Natural killer cell (primary cell): ENCODE measurements at regions not wholly inside any gene's neighbourhood (a gene's known extent, or its start where the extent isn't known, plus 50 kb on each side); places are given as distances from the start of the nearest gene placed in this dataset.

ENCODE experiments used
- ATAC-seq, 3 donors: fragments of 150-1000 bp in 2 of 3; fragments of 200-7000 bp in 1 of 3; cut with Tn5 transposase; 1 replicate in 1 of 3; 2 replicates in 2 of 3; pipeline ENCODE4 v1.10.0; 2021; ENCODE audit warnings: mild to moderate bottlenecking in 2 of 3, moderate library complexity in 2 of 3
- DNase-seq, 2 donors: peaks; one replicate each; pipeline versions ENCODE4 v3.0.0 to v3.0.0-alpha.2; 2013 to 2021; ENCODE audit warnings: mixed read lengths in 1 of 2
- H3K27ac ChIP-seq: one replicate; pipeline ENCODE4 v1.5.1; 2013; ENCODE audit warnings: mild to moderate bottlenecking, low read length
- H3K27me3 ChIP-seq: one replicate; pipeline ENCODE4 v1.6.1; 2013; ENCODE audit warnings: low read length; ENCODE audit not compliant: control insufficient read depth, insufficient read depth
- H3K36me3 ChIP-seq: one replicate; pipeline ENCODE4 v1.6.1; 2013; ENCODE audit warnings: low read length; ENCODE audit not compliant: control insufficient read depth, insufficient read depth
- H3K4me1 ChIP-seq: one replicate; pipeline ENCODE4 v1.6.1; 2013; ENCODE audit warnings: low read length; ENCODE audit not compliant: control insufficient read depth, insufficient read depth
- H3K4me3 ChIP-seq: one replicate; pipeline ENCODE4 v1.5.1; 2013; ENCODE audit warnings: low read length
- H3K9me3 ChIP-seq: one replicate; pipeline ENCODE4 v1.6.1; 2013; ENCODE audit warnings: low read length; ENCODE audit not compliant: control insufficient read depth, insufficient read depth
- H3K27ac Mint-ChIP-seq, 2 donors: one replicate each; pipeline ENCODE4 v1.8.0; 2022; ENCODE audit warnings: mild to moderate bottlenecking in 2 of 2, mixed read lengths in 2 of 2, moderate library complexity in 1 of 2
- H3K27me3 Mint-ChIP-seq, 2 donors: one replicate each; pipeline ENCODE4 v1.8.0; 2022; ENCODE audit warnings: low read depth in 2 of 2, mixed read lengths in 2 of 2
- H3K36me3 Mint-ChIP-seq: one replicate; pipeline ENCODE4 v1.8.0; 2022; ENCODE audit warnings: mixed read lengths
- H3K4me1 Mint-ChIP-seq, 2 donors: one replicate each; pipeline ENCODE4 v1.8.0; 2022; ENCODE audit warnings: mixed read lengths in 2 of 2
- H3K4me3 Mint-ChIP-seq: one replicate; pipeline ENCODE4 v1.8.0; 2022; ENCODE audit warnings: mild to moderate bottlenecking, moderate library complexity, mixed read lengths
- H3K9me3 Mint-ChIP-seq, 2 donors: one replicate each; pipeline ENCODE4 v1.8.0; 2022; ENCODE audit warnings: mixed read lengths in 2 of 2
- WGBS: methylation state at CpG from one replicate; pipeline ENCODE4 v1.1.7; 2013; ENCODE audit warnings: missing lambda C conversion rate; ENCODE audit not compliant: insufficient coverage; 5-methylcytosine and 5-hydroxymethylcytosine counted together
- intact Hi-C: fragments of 100-400 bp; cut with micrococcal nuclease; formaldehyde crosslinking; loops from one replicate; pipeline ENCODE4 v1.14.2; 2022
- TF ChIP-seq, protein P1 (sequence below): fragments of 200-600 bp; IDR thresholded peaks from one replicate; pipeline ENCODE4 v1.8.0; 2022; ENCODE audit warnings: antibody characterized with exemption

DNA sequence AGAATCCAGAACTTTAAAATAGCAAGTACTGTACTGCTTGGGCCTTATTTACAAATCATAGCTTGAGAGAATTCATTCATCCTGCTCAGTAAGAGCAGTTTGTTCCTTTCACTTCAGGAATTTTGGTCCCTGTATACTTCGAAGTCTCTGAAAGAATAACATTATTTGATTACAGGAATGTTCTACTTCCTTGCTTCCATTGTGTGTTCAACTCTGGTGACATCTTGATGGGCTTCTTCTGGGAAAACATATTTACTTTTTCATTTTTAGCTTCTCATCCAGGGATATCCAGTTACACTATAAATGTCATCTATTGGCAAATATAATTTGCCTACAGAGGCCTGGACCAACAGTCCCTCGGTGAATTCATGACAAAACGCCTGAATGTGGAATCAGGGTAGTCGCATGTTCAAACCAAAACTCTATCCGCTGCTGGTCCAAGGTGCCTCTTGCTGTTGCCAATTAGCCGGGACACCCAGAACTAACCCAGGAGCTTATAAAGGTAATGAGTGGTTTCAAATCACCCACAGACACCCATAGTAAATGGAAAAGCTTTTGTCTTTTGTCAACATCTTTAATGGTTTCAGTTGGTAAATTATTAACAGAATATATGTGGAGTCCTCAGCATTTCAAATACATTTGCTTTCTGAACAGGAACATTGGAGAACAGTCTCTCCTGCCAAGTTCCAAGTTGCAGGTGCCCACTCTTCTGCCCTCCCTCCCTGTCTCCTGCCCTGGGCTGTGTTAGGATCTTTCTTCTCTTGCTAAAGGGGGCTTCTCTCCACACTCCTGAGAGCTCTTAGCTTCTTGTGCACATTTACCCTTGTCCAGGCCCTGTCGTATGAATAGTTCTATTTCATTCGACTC, 162.5 kb upstream of the CITED2 start:
- Mint-ChIP-seq H3K4me1 (peaks cover 33 to 35% of the 10 kb centered on the region in 2 donors), H3K4me3 (no peak overlapping the region), H3K36me3 (no peaks in the 10 kb centered on the region), H3K27ac (no peak overlapping the region), H3K9me3 (no peaks in the 10 kb centered on the region), H3K27me3 (peaks cover 0 to 3% of the 10 kb centered on the region in 2 donors)
- WGBS = 100% methylated on average over 7 of the region's 8 CpGs
- intact Hi-C loops = loop anchor here (5.0 kb wide), 1 partner anchor 165 kb away; the partner anchor contains the start of gene CITED2
- Histone ChIP-seq H3K36me3 (no peaks in the 10 kb centered on the region), H3K9me3 (no peaks in the 10 kb centered on the region), H3K27me3 (no peaks in the 10 kb centered on the region), H3K4me1 (peaks cover 25% of the 10 kb centered on the region), H3K27ac (no peak overlapping the region), H3K4me3 (no peak overlapping the region)
- ATAC-seq = no peak
- TF ChIP-seq, protein P1, sequence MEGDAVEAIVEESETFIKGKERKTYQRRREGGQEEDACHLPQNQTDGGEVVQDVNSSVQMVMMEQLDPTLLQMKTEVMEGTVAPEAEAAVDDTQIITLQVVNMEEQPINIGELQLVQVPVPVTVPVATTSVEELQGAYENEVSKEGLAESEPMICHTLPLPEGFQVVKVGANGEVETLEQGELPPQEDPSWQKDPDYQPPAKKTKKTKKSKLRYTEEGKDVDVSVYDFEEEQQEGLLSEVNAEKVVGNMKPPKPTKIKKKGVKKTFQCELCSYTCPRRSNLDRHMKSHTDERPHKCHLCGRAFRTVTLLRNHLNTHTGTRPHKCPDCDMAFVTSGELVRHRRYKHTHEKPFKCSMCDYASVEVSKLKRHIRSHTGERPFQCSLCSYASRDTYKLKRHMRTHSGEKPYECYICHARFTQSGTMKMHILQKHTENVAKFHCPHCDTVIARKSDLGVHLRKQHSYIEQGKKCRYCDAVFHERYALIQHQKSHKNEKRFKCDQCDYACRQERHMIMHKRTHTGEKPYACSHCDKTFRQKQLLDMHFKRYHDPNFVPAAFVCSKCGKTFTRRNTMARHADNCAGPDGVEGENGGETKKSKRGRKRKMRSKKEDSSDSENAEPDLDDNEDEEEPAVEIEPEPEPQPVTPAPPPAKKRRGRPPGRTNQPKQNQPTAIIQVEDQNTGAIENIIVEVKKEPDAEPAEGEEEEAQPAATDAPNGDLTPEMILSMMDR = no peak
- no peak for DNase-seq

DNA sequence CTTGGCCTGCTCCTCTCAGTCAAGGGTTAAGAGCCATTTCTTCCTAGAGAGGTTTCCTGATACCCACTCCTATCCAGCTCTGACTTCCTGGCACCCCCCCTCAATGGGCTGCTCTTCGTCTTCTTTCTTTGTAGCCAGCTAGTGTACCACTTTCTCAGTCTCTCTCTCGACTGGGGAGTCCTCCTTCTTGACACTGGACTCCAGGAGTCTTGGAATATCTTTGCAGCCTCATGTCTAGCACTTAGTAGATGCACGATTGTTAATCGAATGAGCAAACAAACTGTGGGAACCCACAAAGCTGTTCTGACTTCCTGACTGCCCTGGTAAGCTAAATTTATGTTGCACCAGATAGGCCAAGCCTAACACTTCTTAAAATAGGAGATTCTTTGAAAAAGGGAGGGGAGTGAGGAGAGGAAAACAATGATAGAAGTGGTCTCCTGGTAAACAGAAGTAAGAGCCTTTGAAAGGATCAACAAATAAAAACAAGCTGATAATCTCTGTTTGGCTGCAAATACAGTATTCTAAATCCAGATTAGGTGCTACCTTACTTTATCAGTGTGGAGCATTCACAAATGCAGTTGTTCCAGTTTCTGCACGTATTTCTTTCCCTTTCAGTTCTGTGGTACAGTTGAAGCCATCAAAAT, 160.1 kb upstream of the CITED2 start:
- peak overlapping the region; percentile 50 to 55 for H3K27ac Mint-ChIP-seq
- ATAC-seq = peak; percentile 13 to 64 (median 59)
- Histone ChIP-seq H3K36me3 (no peaks in the 10 kb centered on the region), H3K4me3 (no peak overlapping the region), H3K9me3 (no peaks in the 10 kb centered on the region), H3K27ac (no peak overlapping the region), H3K27me3 (no peaks in the 10 kb centered on the region), H3K4me1 (peaks cover 12% of the 10 kb centered on the region)
- peaks cover 0 to 3% of the 10 kb centered on the region in 2 donors for H3K27me3 Mint-ChIP-seq
- intact Hi-C loops = loop anchor here (5.0 kb wide), 1 partner anchor 162 kb away; the partner anchor contains the start of gene CITED2
- H3K4me1 Mint-ChIP-seq = peaks cover 28 to 31% of the 10 kb centered on the region in 2 donors
- peak overlapping the region; percentile 70 for H3K4me3 Mint-ChIP-seq
- peak in 1 of 2 donors; percentile 47 for DNase-seq
- H3K9me3 Mint-ChIP-seq = no peaks in the 10 kb centered on the region
- WGBS = 7% methylated on average over 5 of the region's 5 CpGs
- TF ChIP-seq, protein P1 = no peak
- no peaks in the 10 kb centered on the region for H3K36me3 Mint-ChIP-seq

DNA sequence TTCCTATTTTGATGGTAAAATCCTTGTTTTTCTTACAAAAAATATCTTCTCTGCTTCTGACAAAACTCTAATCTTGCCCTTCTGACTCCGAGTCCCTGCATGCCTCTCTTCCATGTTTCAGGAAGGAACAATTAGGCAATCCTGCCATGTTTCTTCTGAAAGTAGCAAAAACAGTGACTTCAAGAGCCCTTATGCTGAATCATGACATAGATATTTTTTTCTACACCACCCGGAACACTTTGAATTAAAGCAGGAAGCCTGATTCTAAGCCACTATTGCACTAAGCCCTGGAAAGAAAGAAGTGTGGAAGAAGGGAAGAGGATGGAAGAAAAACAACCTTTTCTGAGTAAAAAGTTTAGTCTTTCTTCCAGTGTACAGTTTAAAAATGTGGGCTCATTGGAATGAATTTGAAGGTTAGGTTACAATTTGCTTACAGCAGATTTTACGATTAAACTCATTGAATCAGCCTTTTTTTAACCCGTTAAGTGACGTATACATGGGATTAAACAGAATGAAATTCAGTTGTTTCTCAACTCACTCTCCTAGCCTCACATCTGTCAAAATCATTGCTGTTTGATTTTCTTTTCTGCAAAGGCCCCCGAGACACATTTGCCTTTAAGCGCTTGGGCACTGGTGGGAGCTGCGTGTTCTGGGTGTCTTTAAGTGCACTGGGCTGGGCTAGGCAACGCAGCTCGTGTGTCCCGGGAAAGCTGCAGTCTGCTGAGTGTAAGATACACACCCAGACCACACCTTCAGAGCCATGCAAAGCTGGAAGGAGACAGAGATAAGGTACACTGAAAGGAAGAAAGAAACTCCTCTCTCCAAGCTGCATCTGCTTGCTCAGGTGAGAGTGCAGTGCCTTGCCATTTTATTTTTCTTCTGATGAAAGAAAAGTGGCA, 159.4 kb upstream of the CITED2 start:
- Histone ChIP-seq H3K4me3 (no peak overlapping the region), H3K4me1 (peaks cover 12% of the 10 kb centered on the region), H3K9me3 (no peaks in the 10 kb centered on the region), H3K27ac (no peak overlapping the region), H3K36me3 (no peaks in the 10 kb centered on the region), H3K27me3 (no peaks in the 10 kb centered on the region)
- Mint-ChIP-seq H3K36me3 (no peaks in the 10 kb centered on the region), H3K27me3 (peaks cover 0 to 3% of the 10 kb centered on the region in 2 donors), H3K9me3 (no peaks in the 10 kb centered on the region), H3K4me1 (peaks cover 23 to 28% of the 10 kb centered on the region in 2 donors), H3K4me3 (no peak overlapping the region), H3K27ac (peak overlapping the region in 1 of 2 donors; percentile 55)
- 60% methylated on average over 9 of the region's 11 CpGs for WGBS
- TF ChIP-seq, protein P1 = no peak
- ATAC-seq (no peak), DNase-seq (no peak)
- intact Hi-C loops = no loop called here
